ENCODE measurements at regions not wholly inside any gene's neighbourhood (a gene's known extent, or its start where the extent isn't known, plus 50 kb on each side); places are given as distances from the start of the nearest gene placed in this dataset.

DNA sequence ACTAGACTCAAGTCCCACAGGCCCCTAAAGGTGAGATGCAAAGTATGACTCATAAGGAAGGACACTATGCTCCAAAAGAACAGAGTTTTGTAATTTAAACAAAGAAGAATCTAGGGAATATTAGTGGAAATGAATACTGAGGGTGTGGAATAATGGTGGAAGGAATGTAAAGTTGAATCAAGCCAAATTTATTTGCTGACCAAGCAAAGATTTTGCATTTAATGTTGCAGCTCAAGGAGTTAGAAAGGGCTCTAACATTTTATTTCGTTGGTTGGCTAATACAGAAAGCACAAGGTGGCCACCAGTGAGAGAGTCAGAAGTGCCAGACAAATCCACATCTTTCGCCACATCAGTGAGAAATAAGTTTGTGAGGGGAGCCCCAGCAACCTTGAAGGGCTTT is 550.3 kb downstream of the FOXG1 start:
- H3K27ac ChIP-seq: no peak overlapping the region
- no peaks in the 10 kb centered on the region for H3K4me1 ChIP-seq
- H3K36me3 ChIP-seq: no peaks in the 10 kb centered on the region
- DNase-seq: no peak
- no peaks in the 10 kb centered on the region for H3K9me3 ChIP-seq (replicated peaks)
- H3K27me3 ChIP-seq: no peaks in the 10 kb centered on the region
- no peak overlapping the region for H3K4me3 ChIP-seq

DNA sequence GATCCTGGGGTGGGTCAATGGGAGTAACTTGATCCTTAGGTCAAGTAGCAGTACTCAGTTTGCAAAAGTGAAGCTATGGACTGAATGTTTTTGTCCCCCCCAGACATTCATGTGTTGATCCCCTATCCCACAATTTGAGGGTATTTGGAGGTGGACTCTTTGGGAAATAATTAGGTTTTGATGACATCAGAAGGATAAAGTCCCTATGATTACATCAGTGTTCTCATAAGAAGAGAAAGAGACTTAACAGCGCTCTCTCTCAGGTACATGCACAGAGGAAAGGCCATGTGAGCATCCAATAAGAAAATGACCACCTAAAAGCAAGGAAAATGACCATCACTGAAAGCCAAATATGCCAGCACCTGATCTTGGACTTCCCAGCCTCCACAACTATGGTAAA is 550.8 kb downstream of the FOXG1 start:
- no peak overlapping the region for H3K4me3 ChIP-seq
- no peak for DNase-seq
- no peaks in the 10 kb centered on the region for H3K36me3 ChIP-seq
- no peak overlapping the region for H3K27ac ChIP-seq
- H3K9me3 ChIP-seq (replicated peaks): no peaks in the 10 kb centered on the region
- no peaks in the 10 kb centered on the region for H3K4me1 ChIP-seq
- H3K27me3 ChIP-seq: no peaks in the 10 kb centered on the region

DNA sequence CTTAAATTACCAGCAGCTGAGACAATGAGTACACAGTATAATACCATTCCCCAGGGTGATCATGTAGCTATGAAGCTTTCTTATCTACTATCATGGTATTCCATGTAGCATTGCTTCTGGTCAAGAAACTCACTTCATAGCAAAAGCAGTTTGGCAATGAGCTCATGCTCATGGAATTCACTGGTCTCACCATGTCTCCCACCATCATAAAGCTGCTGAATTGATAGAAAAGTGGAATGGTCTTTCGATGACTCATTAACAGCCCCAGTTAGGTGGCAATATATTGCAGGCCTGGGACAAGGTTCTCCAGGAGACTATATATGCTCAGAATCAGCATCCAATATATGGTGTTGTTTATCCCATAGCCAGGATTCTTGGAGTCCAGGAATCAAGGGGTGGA is 553.7 kb downstream of the FOXG1 start:
- Histone ChIP-seq H3K36me3 (no peaks in the 10 kb centered on the region), H3K4me3 (no peak overlapping the region), H3K4me1 (no peaks in the 10 kb centered on the region), H3K27ac (no peak overlapping the region), H3K27me3 (no peaks in the 10 kb centered on the region), H3K9me3 (replicated peaks) (no peaks in the 10 kb centered on the region)
- DNase-seq: no peak

DNA sequence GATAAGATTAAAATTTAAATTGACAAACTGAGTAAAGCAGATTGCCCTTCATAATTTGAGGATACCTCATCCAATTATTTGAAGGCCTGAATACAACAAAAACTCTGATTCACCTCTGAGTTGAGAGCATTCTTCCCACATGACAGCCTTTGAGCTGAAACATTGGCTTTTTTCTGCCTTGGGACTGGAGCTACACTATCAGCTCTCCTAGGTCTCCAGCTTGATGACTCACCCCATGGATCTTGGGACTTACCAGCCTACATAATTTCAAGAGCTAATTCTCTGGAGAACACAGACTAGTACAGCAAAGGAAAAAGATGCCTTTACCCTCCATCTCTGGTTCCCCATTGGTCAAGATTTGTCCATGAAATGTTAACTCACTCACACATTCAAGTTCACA is 555.1 kb downstream of the FOXG1 start:
- Histone ChIP-seq H3K4me1 (no peaks in the 10 kb centered on the region), H3K27ac (no peak overlapping the region), H3K36me3 (no peaks in the 10 kb centered on the region), H3K27me3 (no peaks in the 10 kb centered on the region), H3K4me3 (no peak overlapping the region), H3K9me3 (replicated peaks) (no peaks in the 10 kb centered on the region)
- no peak for DNase-seq

DNA sequence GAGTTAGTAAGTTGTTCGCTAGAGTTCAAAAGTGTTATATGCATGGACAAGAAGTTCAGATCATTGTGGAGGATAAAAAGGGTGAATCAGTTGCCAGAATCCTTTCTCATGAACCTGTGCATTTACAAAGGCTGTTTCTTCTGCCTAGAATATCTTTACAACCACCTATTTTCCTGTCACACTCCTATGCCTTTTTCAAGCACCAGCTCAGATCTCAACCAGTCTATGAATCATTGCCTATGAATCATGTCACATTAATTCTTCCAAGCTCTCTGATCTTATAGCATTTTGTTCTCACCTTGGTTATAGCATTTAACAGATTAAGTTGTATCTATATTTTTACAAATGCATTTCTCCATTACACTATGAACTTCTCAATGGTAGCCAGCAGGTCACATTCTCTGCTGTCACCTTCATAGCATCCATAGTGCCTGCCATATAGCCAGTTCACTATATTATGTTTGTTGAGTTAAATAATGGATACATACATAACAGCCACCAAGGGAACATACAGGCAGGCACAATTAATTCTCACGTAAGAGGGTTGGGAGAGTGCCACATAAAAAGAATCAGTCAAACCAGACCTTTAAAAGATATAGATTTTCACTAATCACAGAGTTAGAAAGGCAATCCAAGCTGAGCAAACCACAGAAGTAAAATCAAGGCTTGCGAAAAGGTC is 573.0 kb downstream of the FOXG1 start:
- Histone ChIP-seq H3K27me3 (peaks cover 3% of the 10 kb centered on the region; the same call in 1 of the 2 replicates), H3K4me3 (no peak overlapping the region), H3K27ac (no peak overlapping the region), H3K36me3 (no peaks in the 10 kb centered on the region), H3K4me1 (no peaks in the 10 kb centered on the region), H3K9me3 (replicated peaks) (no peaks in the 10 kb centered on the region)
- no peak for DNase-seq

DNA sequence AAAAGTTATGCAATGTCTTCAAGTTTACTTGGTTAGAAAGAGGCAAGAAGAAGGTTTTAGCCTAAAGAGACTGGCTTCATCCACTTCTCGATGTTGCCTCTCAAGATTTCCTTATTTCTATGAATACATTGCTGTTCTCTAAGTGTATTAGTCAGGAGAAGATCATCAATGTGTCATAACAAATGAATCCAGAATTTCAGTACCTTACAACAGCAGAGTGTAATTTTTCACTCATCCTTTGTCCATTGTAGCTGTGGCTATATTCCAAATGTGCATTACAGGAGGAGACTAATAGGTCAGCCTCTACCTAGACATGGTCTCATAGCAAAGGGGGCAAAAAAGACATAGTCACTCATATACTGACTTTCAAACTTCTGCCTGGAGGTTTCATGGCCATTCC is 579.1 kb downstream of the PRKD1 start:
- H3K36me3 ChIP-seq: no peaks in the 10 kb centered on the region
- DNase-seq: no peak

DNA sequence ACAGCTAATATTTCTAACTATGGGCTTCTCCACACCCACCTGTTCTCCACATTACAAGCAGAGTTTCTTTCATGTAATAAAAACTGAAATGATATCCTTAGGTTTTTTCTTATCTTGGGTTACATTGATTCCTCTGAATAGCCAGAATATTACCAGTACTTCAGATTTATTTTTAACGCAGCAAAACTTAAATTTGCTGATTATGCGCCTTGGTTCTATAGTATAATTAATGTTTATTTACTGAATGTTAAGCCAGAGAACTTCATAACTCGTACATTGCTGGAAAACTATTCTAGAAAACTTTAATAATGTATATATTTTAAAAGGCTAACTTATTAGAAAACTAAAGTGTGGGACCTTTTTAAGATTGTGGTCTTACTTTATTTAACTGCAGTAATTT is 577.2 kb downstream of the PRKD1 start:
- Histone ChIP-seq H3K27me3 (peaks cover 4% of the 10 kb centered on the region; the same call in 1 of the 2 replicates), H3K36me3 (no peaks in the 10 kb centered on the region), H3K4me3 (no peak overlapping the region), H3K27ac (no peak overlapping the region), H3K9me3 (replicated peaks) (no peaks in the 10 kb centered on the region), H3K4me1 (no peaks in the 10 kb centered on the region)
- DNase-seq: no peak

More for the DNA sequence above, 579.1 kb downstream of the PRKD1 start:
- peaks cover 4% of the 10 kb centered on the region; the same call in 1 of the 2 replicates for H3K27me3 ChIP-seq
- H3K4me1 ChIP-seq: no peaks in the 10 kb centered on the region
- no peak overlapping the region for H3K4me3 ChIP-seq
- H3K27ac ChIP-seq: no peak overlapping the region
- no peaks in the 10 kb centered on the region for H3K9me3 ChIP-seq (replicated peaks)

DNA sequence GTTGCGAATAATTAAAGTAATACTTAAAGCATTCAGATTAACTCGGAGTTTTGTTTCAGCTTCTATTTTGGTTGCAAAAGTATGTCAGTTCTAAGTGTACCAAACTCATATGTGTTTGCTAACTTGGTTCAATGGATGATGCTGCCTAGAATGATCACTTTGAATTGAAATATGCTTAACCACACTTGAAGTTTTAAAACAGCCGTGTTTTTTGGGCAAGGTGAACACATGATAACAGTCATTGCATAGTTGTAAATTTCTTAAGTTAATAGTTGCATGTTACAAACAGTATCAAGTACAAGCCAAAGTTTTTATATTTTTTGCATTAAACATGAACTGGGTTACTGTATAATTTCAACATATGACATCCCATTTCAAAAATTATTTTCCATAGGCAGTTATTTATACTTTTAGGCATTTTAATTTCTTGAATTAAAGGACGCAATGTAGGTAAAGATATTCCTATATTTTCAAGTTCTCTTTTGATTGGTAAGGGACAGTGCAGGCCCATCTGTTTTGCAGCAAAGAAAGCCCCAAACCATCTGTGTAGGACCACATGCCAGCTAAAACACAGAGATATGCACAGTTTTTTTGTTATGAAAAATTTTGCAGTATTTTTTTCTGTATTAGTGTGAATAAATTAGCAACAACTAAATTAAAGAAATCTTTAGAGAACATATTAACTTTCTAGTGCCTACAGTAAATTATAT is 575.5 kb downstream of the PRKD1 start:
- Histone ChIP-seq H3K27me3 (peaks cover 4% of the 10 kb centered on the region; the same call in 1 of the 2 replicates), H3K27ac (no peak overlapping the region), H3K9me3 (replicated peaks) (no peaks in the 10 kb centered on the region), H3K4me3 (no peak overlapping the region), H3K4me1 (no peaks in the 10 kb centered on the region), H3K36me3 (no peaks in the 10 kb centered on the region)
- no peak for DNase-seq

DNA sequence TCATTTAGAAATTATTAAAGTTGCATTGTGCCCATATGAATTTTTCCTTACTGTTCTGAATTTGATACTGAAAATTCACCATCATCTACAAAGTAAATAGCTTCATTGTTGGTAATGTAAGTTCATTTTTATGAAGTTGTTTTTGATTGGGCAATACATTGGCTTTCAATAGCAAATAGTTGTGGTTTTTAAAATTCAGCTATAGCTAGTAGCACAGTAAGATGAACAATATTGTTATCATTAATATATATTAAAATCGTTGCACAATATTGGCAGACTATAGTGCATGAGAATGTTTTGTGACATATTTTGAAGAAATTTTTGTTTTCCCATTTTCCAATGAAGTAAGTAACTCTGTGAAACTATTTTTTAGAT is 575.0 kb downstream of the PRKD1 start:
- Histone ChIP-seq H3K9me3 (replicated peaks) (no peaks in the 10 kb centered on the region), H3K4me1 (no peaks in the 10 kb centered on the region), H3K4me3 (no peak overlapping the region), H3K27ac (no peak overlapping the region), H3K36me3 (no peaks in the 10 kb centered on the region), H3K27me3 (peaks cover 4% of the 10 kb centered on the region; the same call in 1 of the 2 replicates)
- DNase-seq: no peak

DNA sequence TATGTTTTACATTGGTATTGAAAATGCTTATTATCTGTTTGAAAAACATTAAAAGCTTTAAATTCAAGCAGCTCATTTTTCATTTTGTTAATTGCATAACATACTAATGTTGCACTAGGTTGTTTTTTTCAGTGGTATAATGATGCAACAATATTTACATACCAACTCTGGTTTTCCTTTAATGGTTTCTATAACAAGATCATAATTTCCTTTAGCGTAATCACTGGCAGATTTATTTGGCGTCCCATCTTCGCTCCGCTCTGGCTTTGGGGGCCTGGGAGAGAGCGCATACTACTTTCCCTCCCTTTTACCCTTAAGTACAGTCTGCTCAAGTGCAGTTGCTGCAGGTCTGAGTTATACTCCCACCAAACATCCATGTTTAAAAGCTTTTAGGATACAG is 574.1 kb downstream of the PRKD1 start:
- Histone ChIP-seq H3K36me3 (no peaks in the 10 kb centered on the region), H3K9me3 (replicated peaks) (no peaks in the 10 kb centered on the region)

DNA sequence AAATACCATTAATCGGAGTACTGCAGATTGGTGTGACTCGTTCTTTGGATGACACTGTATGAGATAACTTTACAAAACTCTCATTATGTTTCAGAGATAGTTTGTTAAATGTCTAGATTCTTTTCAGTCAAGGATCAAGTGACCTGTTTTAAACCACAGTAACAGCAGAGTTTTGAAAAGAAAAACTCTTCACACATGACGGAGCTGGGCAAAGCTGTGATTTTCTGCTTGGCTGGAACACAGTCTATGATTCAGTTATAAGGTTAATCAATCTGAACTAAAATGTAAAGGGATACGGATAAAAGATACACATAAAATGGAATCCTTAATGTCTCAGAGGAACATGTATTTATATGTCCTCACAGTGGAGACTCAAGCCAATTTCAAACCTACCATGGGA is 573.2 kb downstream of the PRKD1 start:
- H3K4me3 ChIP-seq: no peak overlapping the region
- no peak overlapping the region for H3K27ac ChIP-seq
- H3K9me3 ChIP-seq (replicated peaks): no peaks in the 10 kb centered on the region
- H3K27me3 ChIP-seq: peaks cover 4% of the 10 kb centered on the region; the same call in 1 of the 2 replicates
- H3K4me1 ChIP-seq: no peaks in the 10 kb centered on the region
- DNase-seq: no peak
- H3K36me3 ChIP-seq: no peaks in the 10 kb centered on the region

More for the DNA sequence above, 574.1 kb downstream of the PRKD1 start:
- Histone ChIP-seq H3K4me3 (no peak overlapping the region), H3K4me1 (no peaks in the 10 kb centered on the region), H3K27me3 (peaks cover 4% of the 10 kb centered on the region; the same call in 1 of the 2 replicates), H3K27ac (no peak overlapping the region)
- DNase-seq: no peak

DNA sequence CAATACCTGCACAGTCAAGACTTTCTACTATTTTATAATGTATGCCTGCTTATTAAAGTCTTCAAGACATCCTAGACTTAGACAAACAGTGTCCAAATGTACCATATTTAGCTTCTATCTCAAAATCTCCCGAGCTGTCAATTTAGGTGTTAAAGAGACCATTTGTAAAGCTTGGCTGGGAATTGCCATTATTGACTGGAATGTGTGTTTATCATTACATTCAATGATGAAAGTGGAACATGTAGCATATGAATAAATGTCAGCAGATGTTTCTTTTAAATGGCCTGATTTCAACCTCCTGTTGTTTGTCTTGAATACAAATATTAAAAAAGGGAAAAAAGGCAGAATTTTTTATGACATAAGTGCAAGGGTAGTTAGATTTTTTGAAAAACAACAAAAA is 572.3 kb downstream of the PRKD1 start:
- H3K27me3 ChIP-seq: peaks cover 4% of the 10 kb centered on the region; the same call in 1 of the 2 replicates
- no peaks in the 10 kb centered on the region for H3K36me3 ChIP-seq

DNA sequence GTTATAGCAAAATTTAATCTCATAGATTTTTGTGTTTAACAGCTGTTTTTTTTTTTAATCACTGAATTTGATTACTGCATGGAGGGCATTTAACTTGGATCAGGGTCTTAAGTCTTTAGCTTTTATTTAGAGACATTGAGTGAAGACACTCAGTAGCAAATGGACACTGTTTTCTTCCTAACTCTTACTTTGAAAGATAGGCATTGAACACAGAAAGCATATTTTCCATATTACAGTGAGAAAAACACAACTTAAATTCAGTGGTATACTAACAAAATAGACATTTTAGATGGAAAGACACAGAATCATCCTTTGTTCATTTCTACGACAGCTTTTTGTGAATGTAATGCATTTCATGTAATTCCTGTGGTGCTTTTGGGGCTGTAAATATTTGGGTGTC is 571.8 kb downstream of the PRKD1 start:
- Histone ChIP-seq H3K36me3 (no peaks in the 10 kb centered on the region), H3K4me3 (no peak overlapping the region), H3K27me3 (0 out of 2 replicates have a peak, but pooled peaks cover 4% of the 10 kb centered on the region), H3K4me1 (no peaks in the 10 kb centered on the region), H3K27ac (no peak overlapping the region), H3K9me3 (replicated peaks) (no peaks in the 10 kb centered on the region)
- no peak for DNase-seq

More for the DNA sequence above, 572.3 kb downstream of the PRKD1 start:
- DNase-seq: no peak
- no peaks in the 10 kb centered on the region for H3K9me3 ChIP-seq (replicated peaks)
- no peak overlapping the region for H3K4me3 ChIP-seq
- no peak overlapping the region for H3K27ac ChIP-seq
- no peaks in the 10 kb centered on the region for H3K4me1 ChIP-seq

DNA sequence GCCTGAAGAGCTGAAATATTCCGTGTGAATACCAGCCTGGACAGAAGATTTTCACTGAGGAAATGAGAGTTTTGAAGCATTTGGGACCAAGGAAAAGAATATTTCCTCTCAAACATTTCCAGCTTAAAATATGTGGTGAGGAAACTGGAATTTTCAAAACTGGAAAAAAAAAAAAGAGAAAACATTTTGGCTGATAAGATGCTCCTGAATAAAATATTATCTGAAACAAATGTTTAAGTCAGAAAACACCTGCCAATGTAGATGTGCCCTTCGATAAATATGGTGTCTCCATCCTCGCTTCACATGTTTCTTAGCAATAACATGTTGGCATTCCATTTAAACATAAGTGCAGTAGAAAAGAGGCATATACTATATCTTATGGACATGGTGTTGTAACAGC is 567.0 kb downstream of the PRKD1 start:
- no peak for DNase-seq
- Histone ChIP-seq H3K27ac (no peak overlapping the region), H3K4me3 (no peak overlapping the region), H3K4me1 (no peaks in the 10 kb centered on the region), H3K9me3 (replicated peaks) (no peaks in the 10 kb centered on the region), H3K27me3 (no peaks in the 10 kb centered on the region), H3K36me3 (no peaks in the 10 kb centered on the region)

DNA sequence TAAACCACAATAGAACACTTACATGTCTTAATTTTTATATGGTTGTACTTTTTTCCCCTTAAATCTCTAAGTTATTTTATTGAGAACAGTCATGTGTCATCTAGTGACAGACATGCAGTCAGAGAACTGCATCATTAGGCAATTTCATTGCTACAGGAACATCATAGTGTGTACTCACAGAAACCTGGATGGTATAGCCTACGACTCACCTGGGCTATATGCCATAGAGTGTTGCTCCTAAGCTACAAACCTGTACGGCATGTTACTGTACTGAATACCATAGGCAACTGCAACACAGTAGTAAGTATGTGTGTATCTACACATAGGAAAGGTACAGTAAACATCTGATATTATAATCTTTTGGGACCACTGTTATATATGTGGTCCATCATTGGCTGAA is 557.6 kb downstream of the PRKD1 start:
- no peak overlapping the region for H3K27ac ChIP-seq
- no peaks in the 10 kb centered on the region for H3K36me3 ChIP-seq
- no peaks in the 10 kb centered on the region for H3K9me3 ChIP-seq (replicated peaks)
- no peaks in the 10 kb centered on the region for H3K4me1 ChIP-seq
- no peak overlapping the region for H3K4me3 ChIP-seq
- DNase-seq: no peak
- H3K27me3 ChIP-seq: no peaks in the 10 kb centered on the region; the same call in 1 of the 2 replicates

DNA sequence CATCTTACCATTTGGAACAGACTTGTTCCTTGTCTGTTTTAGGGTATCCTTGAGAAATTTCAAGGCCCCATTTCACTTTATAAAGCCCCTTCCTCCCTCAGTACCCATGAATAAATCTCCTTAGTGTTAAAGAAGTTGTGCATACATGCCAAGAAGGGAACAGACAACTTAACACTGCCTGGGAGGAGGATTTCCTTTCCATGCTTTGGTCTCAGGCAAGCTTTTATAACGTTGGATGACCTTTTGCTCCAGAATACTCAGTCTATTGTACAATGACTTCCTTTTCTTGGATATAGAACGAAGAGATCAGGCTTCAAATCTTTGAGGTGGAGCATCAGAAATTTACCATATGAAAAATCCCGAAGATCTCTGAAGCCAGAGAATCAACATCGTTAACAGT is 551.4 kb downstream of the PRKD1 start:
- Histone ChIP-seq H3K9me3 (replicated peaks) (no peaks in the 10 kb centered on the region), H3K4me3 (no peak overlapping the region), H3K27ac (no peak overlapping the region), H3K36me3 (no peaks in the 10 kb centered on the region), H3K27me3 (no peaks in the 10 kb centered on the region), H3K4me1 (no peaks in the 10 kb centered on the region)
- no peak for DNase-seq

All from SJCRH30 (cell line).